ENCODE measurements at regions not wholly inside any gene's neighbourhood (a gene's known extent, or its start where the extent isn't known, plus 50 kb on each side); places are given as distances from the start of the nearest gene placed in this dataset.

DNA sequence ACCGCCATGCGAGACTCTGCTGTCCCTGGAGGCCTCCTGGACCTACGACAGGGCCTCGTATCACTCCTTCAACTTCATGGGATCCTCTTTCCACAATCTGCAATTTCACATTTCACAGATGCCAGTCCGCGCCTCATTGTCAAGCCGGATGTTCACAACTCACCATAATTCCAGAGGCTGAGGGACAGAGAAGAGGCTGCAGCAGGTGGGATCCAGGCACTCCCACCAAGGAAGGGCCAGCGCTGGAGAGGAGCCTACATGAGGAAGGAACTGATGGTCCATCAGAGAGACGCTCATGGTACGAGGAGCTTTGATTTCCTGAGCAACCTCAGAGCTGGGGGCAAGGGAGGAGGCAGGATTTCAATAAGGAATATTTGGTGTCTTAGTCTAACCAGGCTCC, 495.0 kb downstream of the BRD1 start:
- TF ChIP-seq, protein P1, sequence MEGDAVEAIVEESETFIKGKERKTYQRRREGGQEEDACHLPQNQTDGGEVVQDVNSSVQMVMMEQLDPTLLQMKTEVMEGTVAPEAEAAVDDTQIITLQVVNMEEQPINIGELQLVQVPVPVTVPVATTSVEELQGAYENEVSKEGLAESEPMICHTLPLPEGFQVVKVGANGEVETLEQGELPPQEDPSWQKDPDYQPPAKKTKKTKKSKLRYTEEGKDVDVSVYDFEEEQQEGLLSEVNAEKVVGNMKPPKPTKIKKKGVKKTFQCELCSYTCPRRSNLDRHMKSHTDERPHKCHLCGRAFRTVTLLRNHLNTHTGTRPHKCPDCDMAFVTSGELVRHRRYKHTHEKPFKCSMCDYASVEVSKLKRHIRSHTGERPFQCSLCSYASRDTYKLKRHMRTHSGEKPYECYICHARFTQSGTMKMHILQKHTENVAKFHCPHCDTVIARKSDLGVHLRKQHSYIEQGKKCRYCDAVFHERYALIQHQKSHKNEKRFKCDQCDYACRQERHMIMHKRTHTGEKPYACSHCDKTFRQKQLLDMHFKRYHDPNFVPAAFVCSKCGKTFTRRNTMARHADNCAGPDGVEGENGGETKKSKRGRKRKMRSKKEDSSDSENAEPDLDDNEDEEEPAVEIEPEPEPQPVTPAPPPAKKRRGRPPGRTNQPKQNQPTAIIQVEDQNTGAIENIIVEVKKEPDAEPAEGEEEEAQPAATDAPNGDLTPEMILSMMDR (IDR thresholded peaks at IDR 0.05; ENCODE audit: low read depth, low read length): no peak
- no peak overlapping the region for H3K4me3 ChIP-seq
- no peaks in the 10 kb centered on the region for H3K27me3 ChIP-seq
- no peaks in the 10 kb centered on the region for H3K36me3 ChIP-seq
- DNase-seq (ENCODE audit: low read depth in 1 of 2, low spot score in 1 of 2): no peak
- H3K9me3 ChIP-seq (ENCODE audit: low read depth): no peaks in the 10 kb centered on the region
- H3K4me1 ChIP-seq (ENCODE audit: low read depth): no peaks in the 10 kb centered on the region
- no peak overlapping the region for H3K27ac ChIP-seq

GRCh38 chr22:49331878-49332277, 495.8 kb downstream of the BRD1 start:
- Histone ChIP-seq H3K27ac (no peak overlapping the region), H3K4me3 (no peak overlapping the region), H3K4me1 (ENCODE audit: low read depth) (no peaks in the 10 kb centered on the region), H3K36me3 (no peaks in the 10 kb centered on the region), H3K9me3 (ENCODE audit: low read depth) (no peaks in the 10 kb centered on the region), H3K27me3 (no peaks in the 10 kb centered on the region)
- TF ChIP-seq, protein P1 (IDR thresholded peaks at IDR 0.05; ENCODE audit: low read depth, low read length): no peak
- no peak for DNase-seq (ENCODE audit: low read depth in 1 of 2, low spot score in 1 of 2)

GRCh38 chr22:49331223-49331815, 496.4 kb downstream of the BRD1 start:
- DNase-seq (ENCODE audit: low read depth in 1 of 2, low spot score in 1 of 2): no peak
- Histone ChIP-seq H3K4me1 (ENCODE audit: low read depth) (no peaks in the 10 kb centered on the region), H3K4me3 (no peak overlapping the region), H3K9me3 (ENCODE audit: low read depth) (no peaks in the 10 kb centered on the region), H3K27ac (no peak overlapping the region), H3K36me3 (no peaks in the 10 kb centered on the region), H3K27me3 (no peaks in the 10 kb centered on the region)
- TF ChIP-seq, protein P1 (IDR thresholded peaks at IDR 0.05; ENCODE audit: low read depth, low read length): no peak

DNA sequence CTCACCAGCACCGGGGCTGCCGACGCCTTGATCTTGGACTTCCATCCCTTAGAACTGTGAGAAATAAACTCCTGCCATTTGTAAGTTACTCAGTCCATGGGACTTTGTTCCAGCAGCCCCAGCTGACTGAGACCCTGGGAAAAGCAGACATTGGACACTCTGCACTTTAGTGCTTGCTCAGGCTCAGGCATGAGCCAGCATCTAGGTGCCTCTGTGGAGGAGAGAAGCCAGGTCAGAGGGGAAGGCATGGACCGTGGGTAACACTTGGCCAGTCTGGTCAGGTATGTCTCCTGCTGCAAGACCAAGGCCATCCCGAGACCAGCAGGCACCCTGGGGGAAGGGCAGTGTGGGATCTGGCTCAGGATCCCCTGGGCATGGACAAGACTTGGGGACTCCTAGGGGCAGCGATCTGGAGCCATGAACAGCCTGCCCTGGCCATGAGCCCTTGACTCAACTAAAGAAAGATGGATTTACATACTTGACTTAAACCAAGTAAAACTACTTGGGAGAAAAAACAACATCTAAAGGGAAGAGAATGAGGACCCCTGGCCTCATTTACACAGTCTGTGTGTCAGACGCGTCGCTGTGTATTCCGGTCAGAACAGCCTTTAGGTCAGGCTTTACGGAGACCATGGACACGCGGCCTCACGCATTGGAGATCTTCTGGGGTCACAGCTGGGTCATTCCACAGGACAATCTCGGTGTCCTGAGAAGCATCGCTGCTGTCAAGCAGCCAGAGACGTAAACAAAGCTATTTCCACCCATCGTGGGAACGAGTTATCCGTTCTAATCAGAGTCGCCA, 497.1 kb downstream of the BRD1 start:
- no peaks in the 10 kb centered on the region for H3K9me3 ChIP-seq (ENCODE audit: low read depth)
- no peaks in the 10 kb centered on the region for H3K36me3 ChIP-seq
- TF ChIP-seq, protein P1 (IDR thresholded peaks at IDR 0.05; ENCODE audit: low read depth, low read length): no peak
- no peaks in the 10 kb centered on the region for H3K4me1 ChIP-seq (ENCODE audit: low read depth)
- H3K27ac ChIP-seq: no peak overlapping the region
- DNase-seq (ENCODE audit: low read depth in 1 of 2, low spot score in 1 of 2): no peak
- H3K4me3 ChIP-seq: no peak overlapping the region
- H3K27me3 ChIP-seq: no peaks in the 10 kb centered on the region

DNA sequence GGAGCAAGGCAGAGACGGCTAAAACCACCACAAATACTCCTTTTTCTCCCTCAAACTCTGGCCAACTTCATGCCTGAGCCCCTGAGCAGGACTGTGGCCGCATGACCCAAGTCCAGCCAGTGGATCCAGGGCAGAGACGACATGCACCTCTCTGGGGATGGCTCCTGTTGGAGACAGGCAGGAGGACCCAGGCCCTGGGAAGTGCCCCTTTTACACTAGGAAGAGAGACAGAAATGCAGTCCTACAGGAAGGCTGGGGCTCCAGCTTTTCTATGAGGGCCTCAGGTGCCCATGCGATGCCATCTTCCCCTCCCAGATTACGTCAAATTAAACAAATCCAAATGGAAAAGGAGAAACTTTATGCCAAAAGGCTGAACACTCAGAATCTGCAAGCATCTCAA, 498.0 kb downstream of the BRD1 start:
- H3K4me3 ChIP-seq: no peak overlapping the region
- no peaks in the 10 kb centered on the region for H3K9me3 ChIP-seq (ENCODE audit: low read depth)
- H3K4me1 ChIP-seq (ENCODE audit: low read depth): no peaks in the 10 kb centered on the region
- H3K27ac ChIP-seq: no peak overlapping the region
- no peak for DNase-seq (ENCODE audit: low read depth in 1 of 2, low spot score in 1 of 2)
- H3K27me3 ChIP-seq: no peaks in the 10 kb centered on the region
- no peaks in the 10 kb centered on the region for H3K36me3 ChIP-seq
- TF ChIP-seq, protein P1 (IDR thresholded peaks at IDR 0.05; ENCODE audit: low read depth, low read length): no peak
